Upper lobe of left lung (tissue), 6 donors: ENCODE measurements at regions not wholly inside any gene's neighbourhood (a gene's known extent, or its start where the extent isn't known, plus 50 kb on each side); places are given as distances from the start of the nearest gene placed in this dataset.
A peak's percentile ranks its signal among the peaks of the same experiment; 100 is the strongest.

Experiments used
- ATAC-seq, 2 donors: fragments of 200-7000 bp; cut with Tn5 transposase; one replicate each; pipeline ENCODE4 v1.9.1; 2022; ENCODE audit warnings: mild to moderate bottlenecking in 2 of 2, moderate library complexity in 2 of 2; ENCODE audit not compliant: low FRiP score in 2 of 2
- DNase-seq, 2 donors: peaks; one replicate each; pipeline ENCODE4 v3.0.0-alpha.2; 2019 to 2020
- H3K27ac ChIP-seq, 4 donors: fragments of 200-600 bp; sonication (generic); one replicate each; pipeline ENCODE4 v1.5.1; 2016 to 2019
- H3K27me3 ChIP-seq, 4 donors: fragments of 200-600 bp; sonication (generic); one replicate each; pipeline ENCODE4 v1.5.1; 2017 to 2019
- H3K36me3 ChIP-seq, 4 donors: fragments of 200-600 bp; sonication (generic); one replicate each; pipeline ENCODE4 v1.5.1; 2016 to 2019
- H3K4me1 ChIP-seq, 4 donors: fragments of 200-600 bp; sonication (generic); one replicate each; pipeline ENCODE4 v1.5.1; 2018 to 2019
- H3K4me3 ChIP-seq, 4 donors: fragments of 200-600 bp; sonication (generic); one replicate each; pipeline ENCODE4 v1.5.1; 2017 to 2019; ENCODE audit warnings: mild to moderate bottlenecking in 2 of 4, moderate library complexity in 1 of 4
- H3K9me3 ChIP-seq, 4 donors: fragments of 200-600 bp; sonication (generic); one replicate each; pipeline ENCODE4 v1.5.1; 2018 to 2019
- EP300 ChIP-seq, 4 donors: sonication (generic); formaldehyde crosslinking; IDR thresholded peaks; one replicate each; pipeline ENCODE4 v1.5.1; 2017; ENCODE audit warnings: antibody characterized with exemption in 4 of 4, control low read depth in 2 of 4
- POLR2A ChIP-seq, 4 donors: fragments of 450-650 bp; IDR thresholded peaks; one replicate each; pipeline ENCODE4 v1.5.1; 2016 to 2017; ENCODE audit warnings: antibody characterized with exemption in 4 of 4, mild to moderate bottlenecking in 2 of 4
- POLR2AphosphoS5 ChIP-seq, 2 donors: sonication (generic); formaldehyde crosslinking; IDR thresholded peaks; one replicate each; pipeline ENCODE4 v1.5.1; 2017; ENCODE audit warnings: antibody characterized with exemption in 2 of 2
- WGBS, 2 donors: methylation state at CpG; one replicate each; pipeline ENCODE4 v1.1.5; 2017 to 2018; 5-methylcytosine and 5-hydroxymethylcytosine counted together
- TF ChIP-seq, protein P1 (sequence below), 6 experiments: fragments of 450-650 bp in 4 of 6; fragments of 200-600 bp in 2 of 6; sonication (generic) in 2 of 6; IDR thresholded peaks; one replicate each; pipeline ENCODE4 v1.5.1; 2016 to 2019; ENCODE audit warnings: antibody characterized with exemption in 6 of 6
- donor health status: DM: no; HTN: no; CAD: no; lungs with moderate emphysema.
- donor health status: DM: no; HTN: yes; CAD: no; lungs with severe emphysema.

- DNase-seq (peak in 1 of 2 donors; percentile 13), ATAC-seq (no peak)
- no peaks in the 10 kb centered on the region for H3K27me3 ChIP-seq
- 61 to 74% methylated on average over 4 of the region's 4 CpGs for WGBS, 2 donors
- peak overlapping the region in 2 of 4 donors; percentile 2 to 9 for H3K4me3 ChIP-seq
- TF ChIP-seq POLR2A (IDR thresholded peaks at IDR 0.05) (no peak), EP300 (IDR thresholded peaks at IDR 0.05) (no peak), POLR2AphosphoS5 (IDR thresholded peaks at IDR 0.05) (no peak)
- TF ChIP-seq, protein P1, sequence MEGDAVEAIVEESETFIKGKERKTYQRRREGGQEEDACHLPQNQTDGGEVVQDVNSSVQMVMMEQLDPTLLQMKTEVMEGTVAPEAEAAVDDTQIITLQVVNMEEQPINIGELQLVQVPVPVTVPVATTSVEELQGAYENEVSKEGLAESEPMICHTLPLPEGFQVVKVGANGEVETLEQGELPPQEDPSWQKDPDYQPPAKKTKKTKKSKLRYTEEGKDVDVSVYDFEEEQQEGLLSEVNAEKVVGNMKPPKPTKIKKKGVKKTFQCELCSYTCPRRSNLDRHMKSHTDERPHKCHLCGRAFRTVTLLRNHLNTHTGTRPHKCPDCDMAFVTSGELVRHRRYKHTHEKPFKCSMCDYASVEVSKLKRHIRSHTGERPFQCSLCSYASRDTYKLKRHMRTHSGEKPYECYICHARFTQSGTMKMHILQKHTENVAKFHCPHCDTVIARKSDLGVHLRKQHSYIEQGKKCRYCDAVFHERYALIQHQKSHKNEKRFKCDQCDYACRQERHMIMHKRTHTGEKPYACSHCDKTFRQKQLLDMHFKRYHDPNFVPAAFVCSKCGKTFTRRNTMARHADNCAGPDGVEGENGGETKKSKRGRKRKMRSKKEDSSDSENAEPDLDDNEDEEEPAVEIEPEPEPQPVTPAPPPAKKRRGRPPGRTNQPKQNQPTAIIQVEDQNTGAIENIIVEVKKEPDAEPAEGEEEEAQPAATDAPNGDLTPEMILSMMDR (IDR thresholded peaks at IDR 0.05), result no peak
- H3K9me3 ChIP-seq, result no peaks in the 10 kb centered on the region
- peak overlapping the region in 2 of 4 donors; percentile 7 to 17 for H3K27ac ChIP-seq
- no peaks in the 10 kb centered on the region for H3K36me3 ChIP-seq
- H3K4me1 ChIP-seq, result peaks cover 0 to 11% (median 5%) of the 10 kb centered on the region in 4 donors
These were observed 101.6 kb downstream of the RAMP3 start for GRCh38 chr7:45259227-45259596.

GRCh38 chr7:45259966-45260646, 102.5 kb downstream of the RAMP3 start:
- Histone ChIP-seq H3K36me3 (no peaks in the 10 kb centered on the region), H3K4me1 (peaks cover 0 to 11% (median 5%) of the 10 kb centered on the region in 4 donors), H3K9me3 (no peaks in the 10 kb centered on the region), H3K27ac (peak overlapping the region in 1 of 4 donors; percentile 51), H3K4me3 (peak overlapping the region in 3 of 4 donors; percentile 2 to 9 (median 4)), H3K27me3 (no peaks in the 10 kb centered on the region)
- no peak for TF ChIP-seq EP300 (IDR thresholded peaks at IDR 0.05)
- TF ChIP-seq, protein P1 (IDR thresholded peaks at IDR 0.05), result peak; percentile 95 to 98 (median 97)
- peak; percentile 77 to 89 for ATAC-seq
- DNase-seq, result peak; percentile 57 to 96
- WGBS, 2 donors, result 32 to 62% methylated on average over 9 to 19 of the region's 30 CpGs

DNA sequence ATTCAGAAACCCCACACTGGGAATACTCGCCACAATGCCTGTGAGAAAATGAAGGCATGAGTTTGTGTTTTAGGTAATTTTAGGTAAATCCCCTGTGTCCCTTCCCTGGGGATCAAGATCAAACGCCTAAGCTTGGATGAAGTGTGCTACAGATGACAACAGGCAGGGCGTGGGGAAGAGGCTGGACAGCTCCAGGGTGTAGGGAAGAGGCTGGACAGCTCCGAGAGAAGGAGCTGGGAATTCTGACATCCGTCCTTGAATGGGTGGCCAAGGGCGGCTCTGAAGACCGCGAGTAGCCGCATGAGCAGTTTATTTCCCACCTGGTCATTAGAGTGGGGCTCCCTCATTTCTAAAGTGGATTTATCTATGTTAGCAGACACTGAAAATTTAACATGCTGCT, 109.7 kb downstream of the RAMP3 start:
- Histone ChIP-seq H3K4me3 (no peak overlapping the region), H3K27me3 (no peaks in the 10 kb centered on the region), H3K36me3 (no peaks in the 10 kb centered on the region), H3K27ac (no peak overlapping the region), H3K4me1 (no peaks in the 10 kb centered on the region), H3K9me3 (no peaks in the 10 kb centered on the region)
- DNase-seq, result no peak
- WGBS, 2 donors, result 55% methylated on average over 9 of the region's 9 CpGs
- TF ChIP-seq POLR2AphosphoS5 (IDR thresholded peaks at IDR 0.05), result no peak
- TF ChIP-seq, protein P1 (IDR thresholded peaks at IDR 0.05), result no peak
- no peak for TF ChIP-seq EP300 (IDR thresholded peaks at IDR 0.05)
- TF ChIP-seq POLR2A (IDR thresholded peaks at IDR 0.05), result no peak
- no peak for ATAC-seq

DNA sequence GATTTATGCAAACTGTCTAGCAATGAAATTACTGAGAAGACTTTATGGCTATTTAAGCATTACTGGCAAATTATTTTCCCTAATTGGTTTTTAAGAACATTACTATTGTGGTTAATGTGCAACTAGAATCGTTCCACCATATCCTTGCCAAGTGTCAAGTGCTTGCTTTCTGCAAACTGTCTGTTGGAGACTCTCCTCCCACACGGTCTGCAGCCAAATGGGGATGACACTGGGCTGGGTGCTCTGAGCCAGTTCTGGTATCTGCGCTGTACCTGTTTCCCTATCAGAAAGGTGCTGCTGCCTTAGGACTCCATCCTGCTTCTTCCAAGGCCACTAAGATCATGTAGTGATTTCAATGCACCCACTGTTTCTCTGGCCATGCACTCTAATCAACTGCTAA, 110.4 kb downstream of the RAMP3 start:
- TF ChIP-seq, protein P1 (IDR thresholded peaks at IDR 0.05), result no peak
- TF ChIP-seq EP300 (IDR thresholded peaks at IDR 0.05), result no peak
- TF ChIP-seq POLR2A (IDR thresholded peaks at IDR 0.05), result no peak
- no peak for TF ChIP-seq POLR2AphosphoS5 (IDR thresholded peaks at IDR 0.05)
- no peak overlapping the region for H3K27ac ChIP-seq
- WGBS, 2 donors, result 64 to 66% methylated on average over 3 of the region's 3 CpGs
- DNase-seq (no peak), ATAC-seq (no peak)
- no peaks in the 10 kb centered on the region for H3K9me3 ChIP-seq
- no peaks in the 10 kb centered on the region for H3K36me3 ChIP-seq
- H3K27me3 ChIP-seq, result no peaks in the 10 kb centered on the region
- H3K4me3 ChIP-seq, result no peak overlapping the region
- no peaks in the 10 kb centered on the region for H3K4me1 ChIP-seq

GRCh38 chr7:45269192-45269591, 111.6 kb downstream of the RAMP3 start:
- 88 to 90% methylated on average over 2 of the region's 2 CpGs for WGBS, 2 donors
- TF ChIP-seq POLR2AphosphoS5 (IDR thresholded peaks at IDR 0.05) (no peak), POLR2A (IDR thresholded peaks at IDR 0.05) (no peak), EP300 (IDR thresholded peaks at IDR 0.05) (no peak)
- TF ChIP-seq, protein P1 (IDR thresholded peaks at IDR 0.05), result no peak
- DNase-seq, result no peak
- H3K36me3 ChIP-seq, result no peaks in the 10 kb centered on the region
- H3K4me3 ChIP-seq, result no peak overlapping the region
- H3K27ac ChIP-seq, result no peak overlapping the region
- no peak for ATAC-seq
- H3K27me3 ChIP-seq, result no peaks in the 10 kb centered on the region
- H3K4me1 ChIP-seq, result no peaks in the 10 kb centered on the region
- no peaks in the 10 kb centered on the region for H3K9me3 ChIP-seq
